Osteoblast (primary cell): ENCODE measurements at regions not wholly inside any gene's neighbourhood (a gene's known extent, or its start where the extent isn't known, plus 50 kb on each side); places are given as distances from the start of the nearest gene placed in this dataset.
A peak's percentile ranks its signal among the peaks of the same experiment; 100 is the strongest.

ENCODE experiments used
- DNase-seq: peaks from one replicate; pipeline ENCODE4 v3.0.0; 2011; ENCODE audit warnings: low spot score, mixed read lengths; ENCODE audit not compliant: insufficient read length; ENCODE audit errors: missing footprints
- H2AFZ ChIP-seq: 2 replicates; pipeline ENCODE4 v1.6.0; 2011; ENCODE audit warnings: mild to moderate bottlenecking, low read length
- H3K27ac ChIP-seq: 2 replicates; pipeline ENCODE4 v1.5.1; 2011; ENCODE audit warnings: mild to moderate bottlenecking, low read depth, low read length, moderate library complexity
- H3K27me3 ChIP-seq: 2 replicates; pipeline ENCODE4 v1.6.0; 2012; ENCODE audit warnings: mild to moderate bottlenecking, control low read depth, inconsistent platforms, low read length, moderate library complexity; ENCODE audit not compliant: insufficient read depth
- H3K36me3 ChIP-seq: 2 replicates; pipeline ENCODE4 v1.5.1; 2011; ENCODE audit warnings: mild to moderate bottlenecking, low read length, control low read depth, moderate library complexity; ENCODE audit not compliant: insufficient read depth
- H3K4me1 ChIP-seq: 2 replicates; pipeline ENCODE4 v1.5.1; 2011; ENCODE audit warnings: mild to moderate bottlenecking, low read length, control low read depth, moderate library complexity; ENCODE audit not compliant: insufficient read depth
- H3K4me2 ChIP-seq: 2 replicates; pipeline ENCODE4 v1.6.0; 2011; ENCODE audit warnings: mild to moderate bottlenecking, low read length; ENCODE audit not compliant: insufficient read depth
- H3K4me3 ChIP-seq: fragments of 200-600 bp; sonication (generic); 3 replicates; pipeline ENCODE4 v1.5.1; 2012; ENCODE audit warnings: mild to moderate bottlenecking, low read length, inconsistent platforms; ENCODE audit not compliant: insufficient read depth
- H3K79me2 ChIP-seq: 2 replicates; pipeline ENCODE4 v1.6.0; 2012; ENCODE audit warnings: mild to moderate bottlenecking, low read length, control low read depth, inconsistent platforms; ENCODE audit not compliant: insufficient read depth
- H3K9me3 ChIP-seq: 2 replicates; pipeline ENCODE4 v1.5.1; 2011; ENCODE audit warnings: low read depth, low read length, control low read depth
- H4K20me1 ChIP-seq: 2 replicates; pipeline ENCODE4 v1.6.0; 2012; ENCODE audit warnings: mild to moderate bottlenecking, low read length, control low read depth; ENCODE audit not compliant: insufficient read depth
- TF ChIP-seq, protein P1 (sequence below): IDR thresholded peaks from 2 replicates; pipeline ENCODE4 v1.5.1; 2011; ENCODE audit warnings: mild to moderate bottlenecking, low read depth, low read length, moderate library complexity; ENCODE audit errors: extremely low read depth

DNA sequence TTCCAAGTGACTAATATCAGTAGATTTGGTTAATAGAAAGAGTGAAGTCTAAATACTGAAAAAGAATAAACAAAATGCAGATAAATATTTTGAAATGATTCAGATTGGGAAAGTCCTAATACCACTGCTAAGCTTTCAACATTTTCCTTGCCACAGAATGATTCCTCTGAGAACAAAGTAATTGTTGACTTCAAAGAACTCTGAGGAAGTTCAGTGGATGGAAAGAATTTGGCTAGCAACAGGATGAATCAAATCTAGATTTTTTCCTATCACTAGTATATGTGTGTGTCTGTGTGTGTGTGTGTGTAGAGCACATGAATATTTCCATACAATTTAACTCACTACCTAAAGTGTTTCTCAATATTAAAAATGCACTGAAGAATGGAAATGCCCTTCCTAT, 107.9 kb upstream of the PREP start:
- no peak overlapping the region for H2AFZ ChIP-seq
- H3K79me2 ChIP-seq, result no peaks in the 10 kb centered on the region

DNA sequence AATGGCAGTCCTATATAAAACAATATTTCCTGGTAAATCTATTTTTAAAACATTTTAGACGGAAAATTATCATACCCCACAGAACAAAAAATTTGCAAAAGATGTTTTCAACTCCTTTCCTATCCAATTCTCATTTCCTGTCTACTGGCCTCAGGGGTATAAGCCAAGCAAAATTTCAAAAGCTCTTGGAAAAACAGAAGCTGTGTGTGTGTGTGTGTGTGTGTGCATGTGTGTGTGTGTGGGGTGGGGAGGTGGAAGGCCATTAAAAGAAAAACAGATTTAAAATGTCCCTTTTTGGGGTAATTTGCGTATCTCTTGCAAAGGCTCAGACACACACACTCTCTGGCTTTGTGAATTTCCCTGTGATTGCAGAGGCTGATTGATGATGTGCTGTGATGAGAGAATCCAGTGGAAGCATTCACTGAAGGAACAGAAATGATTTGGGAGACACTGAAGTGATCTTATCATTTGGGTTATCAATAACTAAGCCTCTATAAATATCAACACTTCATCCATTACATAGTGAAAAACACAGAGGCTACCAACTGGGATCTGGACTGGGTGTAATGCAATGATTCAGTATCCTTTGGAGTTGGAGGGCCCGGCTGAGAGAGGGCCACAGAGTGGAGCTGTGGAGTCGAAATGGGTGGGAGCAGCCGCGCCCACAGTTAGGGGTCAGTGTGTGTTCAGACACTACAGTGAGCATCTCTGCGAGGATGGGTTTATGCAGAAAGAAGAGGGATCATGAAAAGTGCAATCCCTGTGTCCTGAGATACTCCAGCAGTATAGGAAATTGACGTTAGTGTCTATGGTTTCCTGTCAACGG, 106.8 kb upstream of the PREP start:
- Histone ChIP-seq H4K20me1 (no peaks in the 10 kb centered on the region), H3K79me2 (no peaks in the 10 kb centered on the region), H3K9me3 (no peaks in the 10 kb centered on the region), H3K27ac (no peak overlapping the region), H3K4me2 (no peak overlapping the region), H3K27me3 (peaks cover 7% of the 10 kb centered on the region), H2AFZ (no peak overlapping the region), H3K4me3 (no peak overlapping the region), H3K36me3 (no peaks in the 10 kb centered on the region), H3K4me1 (no peaks in the 10 kb centered on the region)
- TF ChIP-seq, protein P1, sequence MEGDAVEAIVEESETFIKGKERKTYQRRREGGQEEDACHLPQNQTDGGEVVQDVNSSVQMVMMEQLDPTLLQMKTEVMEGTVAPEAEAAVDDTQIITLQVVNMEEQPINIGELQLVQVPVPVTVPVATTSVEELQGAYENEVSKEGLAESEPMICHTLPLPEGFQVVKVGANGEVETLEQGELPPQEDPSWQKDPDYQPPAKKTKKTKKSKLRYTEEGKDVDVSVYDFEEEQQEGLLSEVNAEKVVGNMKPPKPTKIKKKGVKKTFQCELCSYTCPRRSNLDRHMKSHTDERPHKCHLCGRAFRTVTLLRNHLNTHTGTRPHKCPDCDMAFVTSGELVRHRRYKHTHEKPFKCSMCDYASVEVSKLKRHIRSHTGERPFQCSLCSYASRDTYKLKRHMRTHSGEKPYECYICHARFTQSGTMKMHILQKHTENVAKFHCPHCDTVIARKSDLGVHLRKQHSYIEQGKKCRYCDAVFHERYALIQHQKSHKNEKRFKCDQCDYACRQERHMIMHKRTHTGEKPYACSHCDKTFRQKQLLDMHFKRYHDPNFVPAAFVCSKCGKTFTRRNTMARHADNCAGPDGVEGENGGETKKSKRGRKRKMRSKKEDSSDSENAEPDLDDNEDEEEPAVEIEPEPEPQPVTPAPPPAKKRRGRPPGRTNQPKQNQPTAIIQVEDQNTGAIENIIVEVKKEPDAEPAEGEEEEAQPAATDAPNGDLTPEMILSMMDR, result peak; percentile 19
- DNase-seq, result no peak

More for the DNA sequence above, 107.9 kb upstream of the PREP start:
- TF ChIP-seq, protein P1, result no peak
- Histone ChIP-seq H3K27ac (no peak overlapping the region), H3K4me3 (no peak overlapping the region), H4K20me1 (no peaks in the 10 kb centered on the region), H3K4me2 (no peak overlapping the region), H3K36me3 (no peaks in the 10 kb centered on the region), H3K9me3 (no peaks in the 10 kb centered on the region), H3K4me1 (no peaks in the 10 kb centered on the region), H3K27me3 (peaks cover 7% of the 10 kb centered on the region)
- peak; percentile 62 for DNase-seq

DNA sequence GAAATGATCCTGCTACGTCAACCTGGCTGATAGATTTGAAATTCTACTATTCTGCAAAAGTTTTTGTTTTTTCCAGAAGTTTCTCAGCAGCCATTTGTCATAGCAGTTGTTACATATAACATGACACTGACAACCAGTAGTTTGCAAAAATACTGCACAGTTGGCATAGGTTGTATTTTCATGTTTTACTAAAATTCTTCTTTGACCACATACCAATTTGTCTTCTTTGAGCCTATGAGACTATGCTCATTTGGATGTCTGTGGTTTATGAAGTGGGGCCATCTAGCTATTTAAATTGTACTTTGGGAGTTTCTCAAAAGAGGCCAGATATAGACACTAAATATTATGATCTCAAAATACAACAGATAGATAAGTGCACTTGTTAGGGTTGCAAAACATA, 104.9 kb upstream of the PREP start:
- DNase-seq, result no peak
- Histone ChIP-seq H3K36me3 (no peaks in the 10 kb centered on the region), H3K27ac (no peak overlapping the region), H4K20me1 (no peaks in the 10 kb centered on the region), H3K79me2 (no peaks in the 10 kb centered on the region), H3K4me1 (no peaks in the 10 kb centered on the region), H3K27me3 (peaks cover 3% of the 10 kb centered on the region), H3K9me3 (no peaks in the 10 kb centered on the region), H3K4me2 (no peak overlapping the region), H2AFZ (no peak overlapping the region), H3K4me3 (no peak overlapping the region)
- TF ChIP-seq, protein P1, result no peak

DNA sequence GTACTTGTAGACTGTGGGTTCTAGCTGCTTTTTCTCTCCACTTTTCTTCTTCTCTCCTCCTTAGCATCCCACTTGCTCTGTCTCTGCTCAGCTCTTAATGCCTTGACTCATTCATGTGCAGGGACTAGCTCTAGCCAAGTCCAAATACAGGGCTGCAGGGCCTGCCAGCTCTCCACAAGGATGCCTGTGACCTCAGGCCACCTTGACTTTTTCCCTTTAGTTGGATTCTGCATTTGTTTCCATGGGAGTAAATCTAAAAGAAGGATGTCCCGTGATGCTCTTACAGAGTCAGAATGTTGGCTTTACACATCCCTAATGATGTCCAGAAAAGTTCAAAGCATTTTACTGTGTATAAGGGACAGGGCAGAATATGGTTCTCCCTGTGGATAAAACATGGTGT, 101.8 kb upstream of the PREP start:
- Histone ChIP-seq H3K36me3 (no peaks in the 10 kb centered on the region), H3K27me3 (no peaks in the 10 kb centered on the region), H4K20me1 (no peaks in the 10 kb centered on the region), H3K4me2 (no peak overlapping the region), H3K4me3 (no peak overlapping the region), H2AFZ (no peak overlapping the region), H3K4me1 (no peaks in the 10 kb centered on the region), H3K27ac (no peak overlapping the region), H3K9me3 (no peaks in the 10 kb centered on the region), H3K79me2 (no peaks in the 10 kb centered on the region)
- TF ChIP-seq, protein P1, result no peak
- DNase-seq, result no peak
